SK-N-MC (cell line): ENCODE measurements at regions not wholly inside any gene's neighbourhood (a gene's known extent, or its start where the extent isn't known, plus 50 kb on each side); places are given as distances from the start of the nearest gene placed in this dataset.

ENCODE experiments used
- EZH2 ChIP-seq: fragments of 200-600 bp; sonication (generic); IDR thresholded peaks from one replicate; pipeline ENCODE4 v1.6.1; 2017; ENCODE audit warnings: antibody characterized with exemption
- POLR2AphosphoS5 ChIP-seq: IDR thresholded peaks from 2 replicates; pipeline ENCODE4 v1.6.1; 2012; ENCODE audit warnings: mild to moderate bottlenecking, low read depth, low read length, borderline replicate concordance

GRCh38 chr1:230573658-230574057 is 68.6 kb upstream of the COG2 start:
- no peak for TF ChIP-seq EZH2
- no peak for TF ChIP-seq POLR2AphosphoS5
